ENCODE measurements at regions not wholly inside any gene's neighbourhood (a gene's known extent, or its start where the extent isn't known, plus 50 kb on each side); places are given as distances from the start of the nearest gene placed in this dataset.

DNA sequence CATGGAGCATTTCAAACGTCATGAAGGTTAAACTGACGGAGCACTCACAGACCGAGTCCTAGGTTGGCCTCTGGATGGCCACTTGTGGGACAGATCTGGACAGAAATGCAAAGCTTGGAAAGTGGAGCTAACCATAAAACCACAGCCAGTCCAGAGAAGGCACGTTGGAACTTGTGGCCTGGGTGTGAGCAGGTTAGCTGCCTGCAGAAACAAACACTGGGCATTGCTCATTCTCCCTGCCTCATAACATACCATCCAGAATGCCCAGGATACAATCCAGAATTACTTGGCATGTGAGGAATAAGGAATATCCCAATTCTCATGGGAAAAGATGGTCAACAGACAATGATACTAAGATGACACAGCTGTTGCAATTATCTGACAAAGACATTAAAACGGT, 1005.0 kb downstream of the TBC1D22A start:
- no peak overlapping the region for H3K4me3 ChIP-seq (ENCODE audit: low read depth, low read length)
- DNase-seq (ENCODE audit: low read depth): no peak
- in situ Hi-C loops (cut with HindIII; ENCODE audit: low sequenced_read_pairs): no loop called here
- TF ChIP-seq, protein P1, sequence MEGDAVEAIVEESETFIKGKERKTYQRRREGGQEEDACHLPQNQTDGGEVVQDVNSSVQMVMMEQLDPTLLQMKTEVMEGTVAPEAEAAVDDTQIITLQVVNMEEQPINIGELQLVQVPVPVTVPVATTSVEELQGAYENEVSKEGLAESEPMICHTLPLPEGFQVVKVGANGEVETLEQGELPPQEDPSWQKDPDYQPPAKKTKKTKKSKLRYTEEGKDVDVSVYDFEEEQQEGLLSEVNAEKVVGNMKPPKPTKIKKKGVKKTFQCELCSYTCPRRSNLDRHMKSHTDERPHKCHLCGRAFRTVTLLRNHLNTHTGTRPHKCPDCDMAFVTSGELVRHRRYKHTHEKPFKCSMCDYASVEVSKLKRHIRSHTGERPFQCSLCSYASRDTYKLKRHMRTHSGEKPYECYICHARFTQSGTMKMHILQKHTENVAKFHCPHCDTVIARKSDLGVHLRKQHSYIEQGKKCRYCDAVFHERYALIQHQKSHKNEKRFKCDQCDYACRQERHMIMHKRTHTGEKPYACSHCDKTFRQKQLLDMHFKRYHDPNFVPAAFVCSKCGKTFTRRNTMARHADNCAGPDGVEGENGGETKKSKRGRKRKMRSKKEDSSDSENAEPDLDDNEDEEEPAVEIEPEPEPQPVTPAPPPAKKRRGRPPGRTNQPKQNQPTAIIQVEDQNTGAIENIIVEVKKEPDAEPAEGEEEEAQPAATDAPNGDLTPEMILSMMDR (IDR thresholded peaks at IDR 0.05; ENCODE audit: low read depth, low read length, missing control alignments): no peak

DNA sequence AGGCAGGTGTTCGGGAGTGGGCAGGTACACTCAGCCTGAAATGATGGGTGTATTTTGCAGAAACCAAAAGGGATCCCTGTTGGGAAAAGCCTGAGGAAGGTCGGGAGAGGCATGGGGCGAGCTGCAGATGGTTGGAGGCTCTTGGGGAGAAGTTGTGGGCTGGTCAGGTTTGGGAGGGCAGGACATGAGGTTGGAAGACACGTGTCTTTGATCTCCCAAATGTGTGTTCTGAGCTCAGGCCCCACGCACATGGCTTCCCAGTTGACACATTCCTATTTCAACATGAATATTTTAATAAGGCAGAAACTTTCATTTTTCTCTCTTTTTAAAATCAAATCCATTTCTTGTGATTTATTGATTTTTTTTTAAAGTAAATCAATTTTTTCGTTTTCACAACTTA, 1003.3 kb downstream of the TBC1D22A start:
- no peak for DNase-seq (ENCODE audit: low read depth)
- no peak overlapping the region for H3K4me3 ChIP-seq (ENCODE audit: low read depth, low read length)
- TF ChIP-seq, protein P1 (IDR thresholded peaks at IDR 0.05; ENCODE audit: low read depth, low read length, missing control alignments): no peak
- in situ Hi-C loops (cut with HindIII; ENCODE audit: low sequenced_read_pairs): no loop called here

DNA sequence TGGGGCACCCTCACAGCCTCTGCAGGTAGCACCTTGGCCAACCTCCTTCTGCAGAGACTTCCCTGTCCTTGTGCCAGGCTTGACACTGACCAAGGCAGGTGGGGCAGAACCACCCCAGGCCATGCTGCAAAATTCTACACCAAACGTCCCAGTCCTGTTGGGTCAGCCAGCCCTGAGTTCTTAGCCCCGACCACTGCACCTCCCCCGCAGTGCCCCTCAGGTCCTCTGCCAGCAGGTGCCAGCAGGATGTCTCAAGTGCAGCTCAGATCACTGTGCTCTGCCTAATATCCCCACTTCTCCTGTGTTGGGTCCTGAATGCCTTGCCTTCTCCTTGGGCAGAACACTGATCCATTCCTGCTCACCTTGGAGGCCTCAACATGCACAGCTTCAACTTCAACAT, 999.7 kb downstream of the TBC1D22A start:
- no peak for DNase-seq (ENCODE audit: low read depth)

DNA sequence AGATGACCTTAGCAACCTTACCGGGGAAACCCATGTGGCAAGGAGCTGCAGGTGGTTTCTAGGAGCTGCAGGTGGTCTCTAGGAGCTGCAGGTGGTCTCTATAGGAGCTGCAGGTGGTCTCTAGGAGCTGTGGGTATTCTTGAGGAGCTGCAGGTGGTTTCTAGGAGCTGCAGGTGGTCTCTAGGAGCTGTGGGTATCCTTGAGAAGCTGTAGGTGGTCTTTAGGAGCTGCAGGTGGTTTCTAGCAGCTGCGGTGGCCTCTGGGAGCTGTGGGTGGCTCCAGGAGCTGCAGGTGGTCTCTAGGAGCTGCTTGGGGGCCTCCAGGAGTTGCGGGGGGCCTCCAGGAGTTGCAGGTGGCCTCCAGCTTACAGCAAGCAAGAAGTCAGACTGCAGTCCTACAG, 997.5 kb downstream of the TBC1D22A start:
- TF ChIP-seq, protein P1 (IDR thresholded peaks at IDR 0.05; ENCODE audit: low read depth, low read length, missing control alignments): no peak
- no peak overlapping the region for H3K4me3 ChIP-seq (ENCODE audit: low read depth, low read length)
- no peak for DNase-seq (ENCODE audit: low read depth)
- in situ Hi-C loops (cut with HindIII; ENCODE audit: low sequenced_read_pairs): no loop called here

More for the DNA sequence above, 999.7 kb downstream of the TBC1D22A start:
- H3K4me3 ChIP-seq (ENCODE audit: low read depth, low read length): no peak overlapping the region
- in situ Hi-C loops (cut with HindIII; ENCODE audit: low sequenced_read_pairs): no loop called here
- TF ChIP-seq, protein P1 (IDR thresholded peaks at IDR 0.05; ENCODE audit: low read depth, low read length, missing control alignments): no peak

DNA sequence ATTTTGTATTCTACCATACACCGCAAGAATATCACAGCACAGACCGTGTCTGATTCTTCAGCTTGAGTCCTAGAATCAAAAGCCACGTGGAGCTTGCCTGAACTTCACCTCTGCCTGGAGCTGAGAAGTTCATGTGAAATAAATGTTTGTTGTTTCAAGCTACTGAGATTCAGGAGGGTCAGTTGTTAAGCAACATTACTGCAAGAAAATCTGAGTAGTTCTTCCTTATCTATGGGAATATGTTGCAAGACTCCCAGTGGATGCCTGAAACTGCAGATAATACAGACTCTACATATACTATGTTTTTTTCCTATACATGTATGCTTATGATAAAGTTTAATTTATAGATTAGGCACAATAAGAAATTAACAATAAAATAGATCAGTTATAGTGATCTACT, 995.3 kb downstream of the TBC1D22A start:
- TF ChIP-seq, protein P1 (IDR thresholded peaks at IDR 0.05; ENCODE audit: low read depth, low read length, missing control alignments): no peak
- no peak overlapping the region for H3K4me3 ChIP-seq (ENCODE audit: low read depth, low read length)

DNA sequence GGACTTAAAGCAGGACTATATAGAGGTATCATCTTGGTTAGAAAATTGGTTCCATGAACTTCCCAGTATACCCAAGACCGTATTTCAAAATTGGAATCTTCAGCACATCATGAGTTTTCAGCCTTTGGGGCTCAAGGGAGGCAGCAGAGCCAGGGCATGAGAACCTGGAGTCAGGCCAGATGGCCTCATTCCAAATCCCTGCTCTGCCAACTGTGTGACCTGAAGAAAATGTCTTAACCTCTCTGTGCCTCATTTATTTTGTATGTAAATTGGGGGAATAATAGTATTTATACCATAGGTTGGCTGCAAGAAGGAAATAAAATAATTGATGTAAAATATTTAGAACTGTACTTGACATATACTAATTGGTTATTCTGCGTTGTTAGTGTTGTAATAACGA, 987.6 kb downstream of the TBC1D22A start:
- no peak overlapping the region for H3K4me3 ChIP-seq (ENCODE audit: low read depth, low read length)
- DNase-seq (ENCODE audit: low read depth): no peak
- in situ Hi-C loops (cut with HindIII; ENCODE audit: low sequenced_read_pairs): no loop called here
- TF ChIP-seq, protein P1 (IDR thresholded peaks at IDR 0.05; ENCODE audit: low read depth, low read length, missing control alignments): no peak

More for the DNA sequence above, 995.3 kb downstream of the TBC1D22A start:
- in situ Hi-C loops (cut with HindIII; ENCODE audit: low sequenced_read_pairs): no loop called here
- no peak for DNase-seq (ENCODE audit: low read depth)

DNA sequence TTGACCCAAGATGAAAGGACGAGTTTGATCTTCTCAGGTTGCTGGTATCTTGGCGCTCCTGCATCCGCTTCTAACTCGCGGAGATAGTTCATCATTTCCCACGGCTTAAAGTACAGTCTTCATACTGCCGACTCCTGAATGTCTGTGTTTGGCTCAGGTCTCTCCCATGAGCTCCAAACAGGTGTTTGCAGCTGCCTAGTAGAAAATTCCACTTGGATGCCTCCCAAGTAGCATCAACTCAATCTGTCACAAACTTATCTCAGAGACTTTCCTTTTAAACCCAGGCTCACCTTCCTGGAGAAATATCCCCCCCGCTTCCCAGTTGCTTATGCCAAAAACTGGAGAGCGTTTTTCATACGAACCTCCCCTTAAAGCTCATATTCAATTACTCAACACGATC, 986.5 kb downstream of the TBC1D22A start:
- in situ Hi-C loops (cut with HindIII; ENCODE audit: low sequenced_read_pairs): no loop called here
- H3K4me3 ChIP-seq (ENCODE audit: low read depth, low read length): no peak overlapping the region
- DNase-seq (ENCODE audit: low read depth): no peak
- TF ChIP-seq, protein P1 (IDR thresholded peaks at IDR 0.05; ENCODE audit: low read depth, low read length, missing control alignments): no peak
